Renal cortex interstitium (tissue), 11 donors: ENCODE measurements at regions not wholly inside any gene's neighbourhood (a gene's known extent, or its start where the extent isn't known, plus 50 kb on each side); places are given as distances from the start of the nearest gene placed in this dataset.
A peak's percentile ranks its signal among the peaks of the same experiment; 100 is the strongest.

Experiments used
- DNase-seq, 11 donors: peaks; one replicate each; pipeline ENCODE4 v3.0.0-alpha.2; 2013; ENCODE audit warnings: low read depth in 9 of 11, low spot score in 4 of 11; ENCODE audit errors: extremely low read depth in 1 of 11

GRCh38 chr12:69056743-69057515 is 124.0 kb upstream of the CPM start:
- no peak for DNase-seq

GRCh38 chr12:69057742-69058141 is 124.8 kb upstream of the CPM start:
- DNase-seq, result no peak

- no peak for DNase-seq
Observed at GRCh38 chr12:69059465-69060457, 126.8 kb upstream of the CPM start.

- DNase-seq, result no peak
Observed at GRCh38 chr12:69061574-69061973, 128.6 kb upstream of the CPM start.

GRCh38 chr12:69062621-69063237 is 129.8 kb upstream of the CPM start:
- DNase-seq, result no peak

GRCh38 chr12:69064734-69065443 is 131.9 kb upstream of the CPM start:
- no peak for DNase-seq

- no peak for DNase-seq
Observed at GRCh38 chr12:69065775-69066174, 132.8 kb upstream of the CPM start.

- peak in 2 of 11 donors; percentile 31 to 49 for DNase-seq
Observed at GRCh38 chr12:69066492-69067373, 133.8 kb upstream of the CPM start.

GRCh38 chr12:69067713-69068112 is 134.7 kb upstream of the CPM start:
- DNase-seq, result no peak

- DNase-seq, result no peak
Observed at GRCh38 chr12:69068448-69068847, 135.5 kb upstream of the CPM start.

GRCh38 chr12:69069479-69069878 is 136.5 kb upstream of the CPM start:
- DNase-seq, result no peak

- peak in 6 of 11 donors; percentile 35 to 57 (median 51) for DNase-seq
Observed at GRCh38 chr12:69070319-69071090, 137.5 kb upstream of the CPM start.

- DNase-seq, result no peak
Observed at GRCh38 chr12:69071091-69071370, 138.1 kb upstream of the CPM start.

- no peak for DNase-seq
Observed at GRCh38 chr12:69073035-69073434, 140.1 kb upstream of the CPM start.

GRCh38 chr12:69074556-69075349 is 141.8 kb upstream of the CPM start:
- DNase-seq, result no peak

GRCh38 chr12:69083689-69084088 is 150.7 kb upstream of the CPM start:
- DNase-seq, result no peak

- no peak for DNase-seq
Observed at GRCh38 chr12:69084816-69085378, 151.9 kb upstream of the CPM start.
